22Rv1 (cell line): ENCODE measurements at regions not wholly inside any gene's neighbourhood (a gene's known extent, or its start where the extent isn't known, plus 50 kb on each side); places are given as distances from the start of the nearest gene placed in this dataset.

Experiments
- H3K27ac ChIP-seq: fragments of 450-650 bp; 2 replicates; pipeline ENCODE4 v1.5.1; 2017
- CTCF ChIP-seq: fragments of 450-650 bp; IDR thresholded peaks from 2 replicates; pipeline ENCODE4 v1.5.1; 2017; ENCODE audit warnings: mild to moderate bottlenecking
- ZFX ChIP-seq: fragments of 450-650 bp; IDR thresholded peaks from 2 replicates; pipeline ENCODE4 v1.6.1; 2017; ENCODE audit warnings: antibody characterized with exemption, borderline replicate concordance

GRCh38 chr17:63304704-63305261, 141.3 kb downstream of the CYB561 start:
- no peak overlapping the region for H3K27ac ChIP-seq
- TF ChIP-seq CTCF (no peak), ZFX (no peak)

GRCh38 chr17:63305857-63306256, 140.2 kb downstream of the CYB561 start:
- TF ChIP-seq CTCF (no peak), ZFX (no peak)
- no peak overlapping the region for H3K27ac ChIP-seq

- H3K27ac ChIP-seq = no peak overlapping the region
- no peak for TF ChIP-seq ZFX
- no peak for TF ChIP-seq CTCF
Observed at GRCh38 chr17:63306855-63307254, 139.3 kb downstream of the CYB561 start.

- TF ChIP-seq CTCF (no peak), ZFX (no peak)
- no peak overlapping the region for H3K27ac ChIP-seq
Observed at GRCh38 chr17:63308272-63308671, 137.8 kb downstream of the CYB561 start.

- no peak for TF ChIP-seq CTCF
- no peak for TF ChIP-seq ZFX
- H3K27ac ChIP-seq = no peak overlapping the region
Observed at GRCh38 chr17:63309021-63309420, 137.1 kb downstream of the CYB561 start.

GRCh38 chr17:63311416-63311937, 134.6 kb downstream of the CYB561 start:
- H3K27ac ChIP-seq = no peak overlapping the region
- TF ChIP-seq ZFX (no peak), CTCF (no peak)

- H3K27ac ChIP-seq = no peak overlapping the region
- TF ChIP-seq ZFX (no peak), CTCF (no peak)
Observed at GRCh38 chr17:63314761-63315160, 131.3 kb downstream of the CYB561 start.
